GM18870 (cell line): ENCODE measurements at regions not wholly inside any gene's neighbourhood (a gene's known extent, or its start where the extent isn't known, plus 50 kb on each side); places are given as distances from the start of the nearest gene placed in this dataset.

ENCODE experiments used
- ATAC-seq: cut with Tn5 transposase; IDR thresholded peaks from one replicate; pipeline ENCODE4 v1.9.1; 2021; ENCODE audit warnings: moderate library complexity; ENCODE audit not compliant: unreplicated experiment

DNA sequence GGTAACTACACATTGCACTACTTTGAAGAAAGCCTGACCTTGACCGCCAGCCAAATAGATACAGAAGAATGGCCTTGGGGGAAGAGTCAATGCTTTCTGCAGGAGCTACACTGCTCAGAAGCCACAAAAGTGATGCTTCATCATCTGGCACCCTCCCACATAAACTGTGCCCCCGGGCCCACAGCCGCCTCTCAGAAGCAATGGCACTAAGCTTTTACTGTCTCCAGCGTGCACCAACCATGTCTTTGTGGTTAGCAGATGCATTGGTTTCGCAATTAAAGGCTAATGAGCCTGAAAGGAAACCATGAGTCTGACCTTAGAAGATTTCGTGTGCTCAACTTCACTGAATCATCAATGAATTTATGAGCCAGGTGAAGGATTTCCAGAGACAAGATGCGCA, 209.4 kb upstream of the TRIB2 start:
- ATAC-seq, result peak; percentile 80

DNA sequence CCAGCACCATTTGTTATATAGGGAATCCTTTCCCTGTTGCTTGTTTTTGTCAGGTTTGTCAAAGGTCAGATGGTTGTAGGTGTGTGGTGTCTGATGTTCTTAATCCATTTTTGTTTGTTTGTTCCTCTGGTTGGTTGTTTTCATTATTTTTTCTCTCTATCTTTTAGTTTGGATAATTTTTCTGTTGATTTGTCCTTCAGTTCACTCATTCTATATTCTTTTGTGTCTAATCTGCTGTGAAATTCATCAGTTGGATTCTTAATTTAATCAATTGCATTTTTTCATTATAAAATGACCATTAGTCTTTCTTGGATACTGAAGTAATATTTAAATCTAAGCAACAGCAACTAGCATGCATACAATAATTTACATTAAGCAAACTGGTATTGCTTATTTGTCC, 206.7 kb upstream of the TRIB2 start:
- ATAC-seq, result no peak

DNA sequence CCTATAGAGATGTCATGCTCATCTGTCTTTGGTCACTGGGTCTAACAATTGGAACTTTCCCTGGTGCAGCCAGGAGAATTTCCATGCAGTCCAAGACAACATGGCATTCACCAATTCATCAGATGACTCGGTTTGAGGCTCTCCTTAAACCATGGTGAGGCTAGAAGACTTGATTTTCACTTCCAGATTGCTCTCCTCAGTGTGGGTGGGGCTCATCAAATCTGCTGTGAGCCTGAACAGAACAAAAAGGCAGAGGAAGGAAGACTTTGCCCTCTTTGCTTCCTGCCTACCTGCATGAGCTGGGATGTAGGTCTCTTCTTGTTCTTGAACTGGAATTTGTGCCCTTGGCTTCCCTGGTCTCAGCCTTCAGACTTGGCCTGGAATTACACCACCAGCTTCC, 203.4 kb upstream of the TRIB2 start:
- ATAC-seq, result no peak

DNA sequence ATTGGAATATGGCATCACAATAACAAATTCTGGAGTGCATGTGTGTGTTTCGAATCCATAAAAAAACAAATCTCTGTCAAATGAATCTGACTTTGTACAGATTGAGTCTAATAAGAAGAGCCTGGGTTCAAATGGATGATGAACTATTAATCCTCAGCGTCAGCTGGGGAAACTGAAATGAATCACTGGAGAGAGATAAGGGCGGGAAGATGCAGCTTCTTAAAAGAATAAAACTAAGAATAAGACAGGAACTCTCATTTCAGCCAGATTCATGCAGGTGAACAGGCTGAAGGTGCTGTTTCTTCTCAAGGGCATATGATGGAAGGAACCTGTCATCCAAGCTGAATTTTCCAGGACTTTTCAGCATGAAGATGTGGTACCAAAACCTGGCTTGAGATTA, 202.6 kb upstream of the TRIB2 start:
- no peak for ATAC-seq

DNA sequence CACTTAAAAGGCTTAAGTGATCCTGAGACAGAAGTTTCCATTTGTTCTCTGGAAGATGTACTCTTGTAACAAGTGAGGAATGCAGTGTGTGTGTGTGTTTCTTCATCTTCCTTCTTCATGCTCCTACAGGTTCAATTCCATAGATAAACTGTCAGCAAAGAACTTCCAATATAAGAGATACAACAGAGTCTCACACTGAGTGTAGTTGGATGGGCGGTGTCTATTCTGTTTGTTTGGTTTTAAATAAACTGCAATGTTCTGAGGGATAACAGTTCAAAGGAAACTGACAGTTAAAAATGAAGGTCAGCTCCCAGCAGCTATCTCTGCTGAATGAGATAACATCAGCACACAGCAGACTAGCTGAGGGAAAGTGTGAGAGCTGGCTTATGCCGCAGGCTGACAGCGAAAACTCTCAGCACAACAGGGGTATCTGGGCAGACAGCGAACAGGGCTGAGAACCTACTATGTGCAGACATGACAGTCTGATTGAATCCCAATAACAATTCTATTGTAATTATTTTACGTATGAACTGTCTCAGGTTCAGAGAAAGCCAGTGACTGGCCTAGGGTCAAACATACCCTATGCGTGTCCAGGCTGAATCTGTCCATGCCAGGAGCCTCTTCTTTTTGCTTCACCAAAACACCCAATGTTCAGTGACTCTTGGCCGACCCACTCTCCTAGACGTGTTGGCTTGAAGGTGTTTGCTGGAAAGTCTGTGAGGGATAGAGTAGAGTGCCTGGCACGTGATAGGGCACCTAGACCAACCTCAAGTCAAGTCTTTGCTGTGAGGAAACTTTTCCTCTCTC, 201.9 kb upstream of the TRIB2 start:
- no peak for ATAC-seq

DNA sequence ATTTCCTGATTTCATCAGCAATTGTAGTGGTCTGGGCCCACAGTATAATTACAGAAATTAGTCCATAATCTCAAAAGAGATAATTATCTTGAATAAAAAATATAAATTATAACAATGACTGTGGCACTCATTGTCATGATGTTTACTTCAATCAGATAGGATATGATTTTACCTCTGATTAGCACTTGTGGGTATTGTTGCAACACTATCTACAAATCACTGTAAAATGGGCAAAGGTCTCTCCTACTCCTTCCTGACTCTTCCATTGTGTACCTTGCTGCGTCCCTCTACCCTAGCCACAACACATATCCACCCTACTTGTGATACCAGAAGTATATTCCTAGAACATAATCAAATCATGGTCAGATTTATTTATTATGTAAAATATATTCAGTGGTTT, 200.9 kb upstream of the TRIB2 start:
- no peak for ATAC-seq

DNA sequence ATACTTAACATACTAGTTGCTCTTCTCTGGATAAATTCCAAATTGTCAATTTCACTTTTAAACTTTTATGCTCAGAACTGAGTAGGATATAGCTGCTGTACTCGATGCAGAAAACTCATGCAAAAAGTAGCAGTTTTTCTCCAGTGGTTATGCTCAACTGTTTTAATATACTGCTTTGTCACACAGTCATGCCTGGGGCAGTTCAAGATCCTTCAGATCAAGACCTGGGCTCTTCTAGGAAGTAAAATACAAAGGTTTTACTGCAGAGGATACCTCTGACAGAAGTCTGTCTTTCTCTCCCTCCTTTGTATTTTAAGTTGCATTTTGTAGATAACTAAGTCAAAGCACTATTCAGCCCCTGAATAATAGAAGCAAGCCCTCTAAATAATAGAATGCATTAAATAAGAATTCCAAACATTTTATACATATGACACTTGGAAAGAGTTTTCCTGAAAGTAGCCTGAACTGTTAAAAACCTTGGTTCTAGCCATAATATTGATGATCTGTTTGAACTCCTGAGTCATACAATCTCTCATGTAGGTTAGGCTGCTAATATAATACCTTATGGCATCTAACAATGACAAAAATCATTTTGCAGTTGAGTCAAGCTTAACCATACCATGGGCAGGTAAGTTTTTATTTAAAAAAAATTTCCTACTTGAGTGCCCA, 183.3 kb upstream of the TRIB2 start:
- no peak for ATAC-seq

DNA sequence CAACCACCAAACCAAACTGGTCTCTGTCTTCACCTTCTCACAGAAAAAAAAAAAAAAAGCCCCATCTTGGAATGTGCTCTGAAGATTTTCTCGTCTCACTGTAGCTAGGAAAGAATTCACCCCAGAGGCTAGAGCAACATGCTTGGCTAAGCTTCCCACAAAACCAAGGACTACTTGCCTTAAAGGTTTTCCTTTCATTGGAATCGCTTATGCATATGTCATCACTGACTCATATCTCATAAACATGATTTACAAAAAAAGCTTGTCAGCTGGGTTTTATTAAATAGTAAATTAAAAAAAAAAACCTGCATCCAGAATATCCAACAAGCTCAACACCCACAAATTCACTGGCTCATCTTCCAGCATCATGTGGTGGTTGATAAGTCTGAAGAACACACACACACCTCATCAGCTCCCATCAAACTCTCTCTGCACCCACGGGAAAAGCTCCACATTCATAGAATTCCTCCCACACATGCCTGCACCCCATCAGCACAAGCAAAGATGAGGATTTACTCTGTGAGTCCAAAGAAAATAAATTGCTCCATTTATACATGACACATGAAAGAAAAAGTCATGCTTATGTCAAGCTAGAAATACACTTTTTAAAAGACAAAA, 182.0 kb upstream of the TRIB2 start:
- ATAC-seq, result no peak

DNA sequence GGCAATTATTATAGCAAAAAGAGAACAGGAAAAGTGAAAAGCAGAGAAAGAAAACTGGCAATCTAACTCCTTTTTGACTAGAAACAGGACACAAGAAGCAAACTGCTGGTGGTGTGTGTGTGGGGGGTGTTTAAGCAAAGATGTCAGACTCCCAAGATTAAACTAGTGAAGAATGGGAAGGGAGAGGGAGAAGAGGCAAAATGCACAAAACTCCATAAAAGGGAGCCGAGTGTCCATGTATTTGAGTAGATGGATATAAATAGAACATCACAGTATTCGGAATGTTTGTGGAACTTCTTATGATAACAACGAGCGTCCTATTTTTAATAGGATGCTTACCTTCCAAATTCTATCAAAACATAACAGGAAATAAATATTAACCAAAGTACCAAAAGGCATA, 179.8 kb upstream of the TRIB2 start:
- ATAC-seq, result no peak

DNA sequence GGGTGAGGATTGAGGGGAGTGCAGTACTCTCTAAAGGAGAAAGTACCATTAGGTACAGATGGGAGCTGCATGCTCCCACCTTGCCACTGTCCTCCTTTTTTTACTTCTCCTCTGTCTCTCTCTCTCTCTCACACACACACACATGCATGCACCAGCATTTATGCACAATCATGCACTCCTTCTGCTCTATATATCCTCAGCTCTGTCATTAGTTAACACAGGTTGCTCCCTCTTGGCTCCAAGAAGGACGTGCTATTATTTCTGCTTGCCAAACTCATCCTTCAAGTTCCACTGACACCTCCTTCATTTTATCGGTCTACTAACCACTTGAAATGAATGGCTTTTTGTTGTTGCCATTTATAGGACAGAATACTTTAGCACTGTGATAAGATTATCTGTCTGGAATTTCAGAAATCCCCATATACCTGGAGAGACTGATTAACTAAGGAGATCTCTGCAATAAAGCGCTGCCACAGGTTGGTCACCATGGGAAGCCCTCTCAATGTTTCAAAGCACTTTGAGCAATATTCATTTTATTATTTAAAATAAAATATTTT, 178.5 kb upstream of the TRIB2 start:
- ATAC-seq, result no peak

DNA sequence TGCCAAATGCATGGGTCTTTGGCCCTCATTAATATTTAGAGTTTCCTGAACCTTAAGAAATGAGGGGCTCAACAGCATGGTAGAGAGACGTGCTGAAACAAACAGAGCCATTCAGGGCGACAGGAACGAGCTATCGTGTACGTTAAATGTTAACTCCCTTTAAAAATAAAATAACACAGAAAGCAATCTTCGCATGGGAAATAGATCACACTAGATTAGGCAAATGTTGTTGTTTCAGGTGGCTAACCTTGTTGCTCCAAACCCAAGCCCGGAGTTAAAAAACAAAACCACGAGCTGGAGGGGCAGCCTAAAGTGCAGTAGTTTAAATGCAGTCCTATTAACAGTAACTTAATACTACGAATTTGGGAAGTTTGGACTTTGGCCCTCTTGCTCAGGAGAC, 177.4 kb upstream of the TRIB2 start:
- no peak for ATAC-seq

DNA sequence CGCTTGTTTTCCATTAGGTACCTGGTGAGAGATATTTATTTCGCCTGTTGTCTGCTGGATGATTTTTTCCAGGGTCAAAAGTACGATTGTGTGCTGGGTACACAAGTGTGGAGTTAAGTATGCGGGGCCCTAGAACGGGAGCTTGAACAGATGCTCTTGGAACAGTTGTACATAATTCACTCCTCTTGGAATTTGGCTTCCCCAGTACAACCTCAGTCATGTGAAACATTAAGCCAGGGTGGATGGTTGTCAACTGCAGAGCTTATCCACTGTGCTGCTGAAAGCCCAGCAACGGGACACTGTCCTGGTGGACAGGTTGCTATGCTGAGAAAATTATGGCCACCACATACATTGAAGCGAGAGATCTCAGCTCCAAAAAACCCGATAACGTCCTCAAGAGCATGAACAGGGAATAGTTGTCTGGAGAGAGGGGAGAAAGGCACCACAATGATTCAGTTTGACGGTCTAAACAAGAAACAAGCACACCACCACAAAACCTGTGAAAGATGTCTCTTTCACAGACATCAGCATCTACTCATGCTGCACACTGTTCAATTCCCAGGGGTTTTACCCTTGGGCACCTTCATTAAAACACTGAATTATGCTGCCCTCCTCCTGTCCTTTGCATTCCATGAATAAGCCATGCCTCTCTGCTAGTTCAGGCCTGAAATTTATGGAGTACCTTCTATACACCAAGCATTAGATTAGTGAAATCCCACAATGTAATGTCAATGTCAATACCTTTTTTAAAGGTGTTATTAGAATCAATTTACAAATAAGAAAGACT, 176.8 kb upstream of the TRIB2 start:
- no peak for ATAC-seq

DNA sequence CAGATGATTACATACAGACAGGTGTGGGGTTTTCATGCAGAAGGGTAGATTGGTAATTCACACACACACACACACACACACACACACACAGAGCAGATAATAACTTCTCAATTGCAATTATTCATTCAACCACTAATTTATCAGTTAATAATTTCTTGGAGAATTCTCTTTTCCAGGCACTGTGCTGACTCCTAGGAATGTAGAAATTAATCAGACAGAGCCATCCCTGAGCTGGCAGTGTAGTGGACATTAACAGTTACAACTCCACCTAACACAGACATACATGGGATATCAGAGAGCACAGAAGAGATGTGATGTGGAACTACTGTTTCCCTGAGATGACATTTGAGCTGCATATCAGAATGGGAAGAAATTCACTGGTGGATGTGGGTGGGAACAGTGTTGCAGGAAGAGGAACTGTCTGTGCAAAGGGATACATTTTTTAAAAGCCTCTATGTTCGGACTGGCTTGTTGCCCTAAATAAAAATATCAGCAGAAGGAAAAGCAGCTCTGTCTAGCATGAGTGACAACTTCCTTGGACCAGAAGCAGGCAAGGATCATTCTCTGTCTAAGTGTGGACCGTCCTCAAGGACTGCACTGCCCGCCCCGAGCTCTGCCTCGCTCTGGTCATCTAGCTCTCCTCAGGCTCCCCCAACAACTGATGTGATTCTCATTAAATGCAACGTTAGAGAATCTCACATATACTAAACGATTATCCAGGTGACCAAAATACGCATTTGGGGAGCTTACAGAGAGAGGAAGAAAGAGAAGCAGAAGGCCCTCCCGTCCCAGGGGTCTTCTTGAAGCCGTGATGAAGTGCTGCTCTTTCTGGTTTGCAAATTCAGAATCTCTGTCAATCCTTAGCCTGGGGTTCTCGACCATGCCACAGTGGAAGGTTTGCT, 173.4 kb upstream of the TRIB2 start:
- no peak for ATAC-seq

DNA sequence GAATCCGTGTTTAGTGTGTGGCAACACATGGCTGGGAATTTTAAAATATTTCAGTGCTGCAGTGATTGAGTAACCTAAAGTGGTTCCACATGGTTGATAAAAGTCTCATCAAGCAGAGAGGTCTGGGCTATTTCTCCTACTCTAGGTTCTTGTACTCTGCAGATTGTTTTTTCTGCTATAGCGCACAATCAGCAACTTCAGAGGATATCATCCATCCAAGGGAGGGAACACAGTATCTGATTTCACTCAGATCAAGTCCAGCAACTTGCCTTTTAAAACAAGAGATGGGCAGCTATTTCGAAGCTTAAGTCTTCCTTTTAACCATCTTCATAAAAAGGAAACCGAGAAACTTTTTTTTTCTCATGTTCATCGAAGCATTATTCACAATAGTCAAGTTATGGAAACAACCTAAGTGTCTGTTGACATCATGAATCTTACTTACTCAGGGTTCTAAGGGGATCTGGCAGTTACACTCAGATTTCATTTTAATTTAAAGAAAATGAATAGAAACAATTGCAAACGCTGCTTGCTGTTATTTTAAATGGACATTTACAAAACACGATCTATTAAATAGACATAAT, 172.7 kb upstream of the TRIB2 start:
- peak; percentile 83 for ATAC-seq

DNA sequence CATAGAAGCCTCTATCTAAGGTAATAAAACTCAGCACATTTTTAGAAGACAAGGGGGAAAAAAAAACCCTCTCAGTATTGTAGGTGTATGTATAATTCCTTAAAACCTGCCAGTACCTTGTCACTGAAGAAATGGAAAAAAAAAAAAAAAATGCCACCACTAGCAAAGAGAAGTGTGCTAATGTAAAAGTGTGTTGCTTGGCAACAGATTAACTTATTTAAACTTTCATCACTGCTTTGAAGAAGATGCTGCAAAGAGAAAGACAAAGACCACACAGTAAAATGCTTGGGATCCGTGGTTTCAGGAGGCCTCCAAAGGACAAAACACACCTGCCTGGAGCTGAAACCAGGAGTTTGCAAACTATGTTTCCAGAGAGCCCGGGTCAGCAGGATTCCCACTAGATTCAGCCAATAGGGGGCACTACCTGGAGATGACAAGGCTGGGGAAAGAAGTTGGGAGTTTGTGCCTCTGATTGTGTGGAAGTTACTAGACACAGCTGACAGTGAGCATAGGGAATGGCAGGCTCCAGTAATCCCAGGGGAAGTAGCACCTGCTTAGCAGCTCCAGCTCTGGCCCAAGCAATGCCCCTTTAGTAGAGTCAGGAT, 169.1 kb upstream of the TRIB2 start:
- ATAC-seq, result no peak

DNA sequence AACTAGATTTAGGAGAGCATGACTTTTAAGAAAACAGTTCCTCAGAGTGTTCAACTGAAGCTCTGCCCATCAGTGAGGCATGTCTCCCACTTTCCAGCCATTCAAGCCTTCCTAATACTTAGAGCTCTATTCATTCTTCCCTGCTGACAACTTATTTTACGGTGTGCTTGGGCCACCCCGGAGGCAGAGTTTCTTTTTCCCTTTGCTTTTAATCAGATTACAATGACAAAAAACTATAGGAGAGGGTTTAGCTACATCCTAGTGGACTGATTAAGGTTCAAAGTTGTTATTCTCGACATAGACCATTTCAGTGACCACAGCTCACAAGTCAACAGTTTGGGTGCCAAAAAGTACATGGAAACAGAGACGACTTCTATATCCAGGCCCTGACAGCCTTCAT, 167.8 kb upstream of the TRIB2 start:
- no peak for ATAC-seq

DNA sequence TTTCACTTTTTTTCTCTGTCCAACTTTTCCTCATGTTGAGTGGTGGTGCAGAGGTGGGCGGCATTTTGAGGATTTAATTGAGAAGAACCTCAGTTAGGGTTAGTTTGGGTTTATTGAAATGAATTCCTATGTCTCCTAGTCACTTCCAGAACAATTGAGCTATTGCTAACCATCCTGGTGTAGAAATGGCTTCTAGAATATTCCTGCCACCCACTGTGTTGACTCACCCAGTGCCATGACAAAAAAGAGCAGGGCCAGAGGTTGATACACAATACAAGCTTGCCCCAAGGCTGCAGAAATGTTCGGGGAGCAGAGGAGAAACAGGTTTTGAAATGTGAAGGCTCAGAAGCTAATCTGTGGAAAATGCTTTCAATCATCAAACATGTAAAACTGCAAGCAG, 167.1 kb upstream of the TRIB2 start:
- no peak for ATAC-seq

DNA sequence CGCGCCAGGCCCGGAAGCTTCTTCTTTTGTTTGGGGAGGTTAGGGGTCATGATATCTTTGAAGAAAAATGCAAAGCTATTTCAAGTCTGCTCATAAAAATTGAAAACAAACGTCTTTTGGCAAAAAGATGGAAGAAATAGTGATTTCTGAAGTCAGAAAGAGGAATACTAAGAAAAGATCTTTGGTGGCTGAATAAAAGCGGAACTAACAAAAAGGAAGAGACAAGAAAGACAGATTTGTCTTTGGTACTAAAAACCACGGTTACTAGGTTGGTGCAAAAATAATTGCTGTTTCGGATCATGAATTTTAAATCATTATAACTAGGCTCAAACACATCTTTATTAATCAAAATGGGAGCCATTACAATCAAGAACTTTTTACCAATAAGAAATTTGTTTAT, 164.6 kb upstream of the TRIB2 start:
- no peak for ATAC-seq

DNA sequence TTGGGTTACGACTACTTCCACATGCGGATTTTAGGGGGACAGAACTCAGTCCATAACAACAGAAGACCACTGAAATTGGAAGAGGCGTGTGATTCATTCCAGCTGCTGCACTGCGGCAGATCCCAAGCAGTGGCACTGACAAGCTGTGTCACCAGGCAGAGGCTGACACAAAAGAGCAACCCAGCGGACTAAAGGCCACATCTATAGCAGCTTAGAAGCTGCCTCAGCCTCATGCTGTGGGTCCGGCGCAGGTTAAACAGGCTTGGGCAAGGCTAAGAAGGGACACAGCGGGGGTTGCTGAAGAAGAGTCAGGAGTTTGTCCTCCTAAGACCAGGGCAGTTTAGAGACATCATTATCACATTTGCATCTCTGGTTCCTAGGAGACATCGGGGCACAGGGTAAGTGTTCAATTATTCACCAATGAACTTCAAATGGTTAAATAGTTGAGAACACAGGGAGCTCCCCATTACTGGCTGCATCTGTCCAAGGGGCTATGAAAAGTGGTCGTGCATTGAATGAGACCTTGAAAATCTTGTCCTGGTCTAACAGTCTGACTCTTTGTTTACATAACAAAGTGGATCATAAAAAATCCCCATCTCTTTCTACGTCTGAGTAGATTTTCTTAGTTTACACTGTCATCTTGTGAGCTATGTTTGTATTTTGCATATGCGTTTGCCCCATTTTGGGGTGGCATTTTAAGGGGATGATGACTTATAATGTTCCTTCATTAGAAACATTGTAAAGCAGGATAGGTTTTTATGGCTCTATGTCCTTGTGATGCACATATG, 162.3 kb upstream of the TRIB2 start:
- no peak for ATAC-seq
